K562 (cell line): ENCODE measurements at regions not wholly inside any gene's neighbourhood (a gene's known extent, or its start where the extent isn't known, plus 50 kb on each side); places are given as distances from the start of the nearest gene placed in this dataset.

Experiments used
- ADNP ChIP-seq: fragments of 200-800 bp; sonication (Bioruptor generic); IDR thresholded peaks from 2 replicates; pipeline ENCODE4 v1.6.1; 2016; ENCODE audit warnings: missing genetic modification characterization, missing compliant biosample characterization
- ARID2 ChIP-seq: fragments of 450-650 bp; IDR thresholded peaks from 2 replicates; pipeline ENCODE4 v1.6.1; 2017; ENCODE audit warnings: antibody characterized with exemption, mild to moderate bottlenecking
- BRD9 ChIP-seq: fragments of 450-650 bp; IDR thresholded peaks from 2 replicates; pipeline ENCODE4 v1.6.1; 2018; ENCODE audit warnings: low read depth; ENCODE audit not compliant: partially characterized antibody
- CCAR2 ChIP-seq: fragments of 200-400 bp; formaldehyde crosslinking; IDR thresholded peaks from 2 replicates; pipeline ENCODE4 v1.6.1; 2017; ENCODE audit warnings: mild to moderate bottlenecking, low read depth, low read length
- CTBP1 ChIP-seq: fragments of 450-650 bp; IDR thresholded peaks from 2 replicates; pipeline ENCODE4 v1.6.1; 2016; ENCODE audit warnings: borderline replicate concordance
- CUX1 ChIP-seq: fragments of 200-800 bp; sonication (Bioruptor generic); IDR thresholded peaks from 2 replicates; pipeline ENCODE4 v1.6.1; 2016; ENCODE audit warnings: missing genetic modification characterization, missing compliant biosample characterization
- FOXA1 ChIP-seq: fragments of 450-650 bp; IDR thresholded peaks from 2 replicates; pipeline ENCODE4 v1.6.1; 2016; ENCODE audit warnings: mild to moderate bottlenecking, borderline replicate concordance
- HMG20A ChIP-seq: fragments of 450-650 bp; formaldehyde crosslinking; conservative IDR thresholded peaks from 2 replicates; pipeline ENCODE4 v1.4.0; 2020; ENCODE audit warnings: mild to moderate bottlenecking, mixed read lengths
- IRF2 ChIP-seq: sonication (generic); formaldehyde crosslinking; IDR thresholded peaks from 2 replicates; pipeline ENCODE4 v1.8.1; 2022; ENCODE audit warnings: mild to moderate bottlenecking, missing genetic modification reagents
- LEF1 ChIP-seq: fragments of 450-650 bp; IDR thresholded peaks from 2 replicates; pipeline ENCODE4 v1.6.1; 2016; ENCODE audit warnings: mild to moderate bottlenecking
- MYNN ChIP-seq, 2 experiments: sonication (generic); formaldehyde crosslinking in 1 of 2; IDR thresholded peaks; 2 replicates each; pipeline versions ENCODE4 v1.5.0 to v1.6.1; 2016 to 2020; ENCODE audit warnings: antibody characterized with exemption in 1 of 2, missing genetic modification reagents in 1 of 2
- NR3C1 ChIP-seq: sonication (generic); formaldehyde crosslinking; IDR thresholded peaks from 2 replicates; pipeline ENCODE4 v1.8.1; 2022; ENCODE audit warnings: missing genetic modification reagents
- PHF21A ChIP-seq: fragments of 450-650 bp; IDR thresholded peaks from 2 replicates; pipeline ENCODE4 v1.6.1; 2017; ENCODE audit warnings: low read depth, borderline replicate concordance
- PKNOX1 ChIP-seq: fragments of 450-650 bp; IDR thresholded peaks from 2 replicates; pipeline ENCODE4 v1.6.1; 2016
- POLR2G ChIP-seq: fragments of 200-400 bp; formaldehyde crosslinking; IDR thresholded peaks from 2 replicates; pipeline ENCODE4 v1.6.1; 2017; ENCODE audit warnings: low read depth, mild to moderate bottlenecking, antibody characterized with exemption, low read length, moderate library complexity
- PURB ChIP-seq: sonication (generic); formaldehyde crosslinking; IDR thresholded peaks from 2 replicates; pipeline ENCODE4 v1.9.0; 2021; ENCODE audit warnings: low read depth, mild to moderate bottlenecking, missing genetic modification reagents
- RBM22 ChIP-seq: fragments of 200-400 bp; formaldehyde crosslinking; IDR thresholded peaks from 2 replicates; pipeline ENCODE4 v1.6.1; 2018; ENCODE audit warnings: low read length, low read depth; ENCODE audit not compliant: poor library complexity, severe bottlenecking
- SIN3A ChIP-seq, 2 experiments: fragments of 150-350 bp in 1 of 2; IDR thresholded peaks; 2 replicates each; pipeline ENCODE4 v1.6.1; 2011 to 2016; ENCODE audit warnings: borderline replicate concordance in 2 of 2, low read depth in 2 of 2, low read length in 2 of 2, mild to moderate bottlenecking in 2 of 2, moderate library complexity in 2 of 2; ENCODE audit not compliant: control insufficient read depth in 1 of 2
- SMAD1 ChIP-seq: fragments of 150-350 bp; IDR thresholded peaks from 2 replicates; pipeline ENCODE4 v1.6.1; 2014; ENCODE audit warnings: low read length, low read depth; ENCODE audit not compliant: partially characterized antibody
- SNIP1 ChIP-seq: fragments of 450-650 bp; IDR thresholded peaks from 2 replicates; pipeline ENCODE4 v1.7.1; 2017; ENCODE audit warnings: low read depth, mild to moderate bottlenecking
- SRSF1 ChIP-seq: fragments of 200-400 bp; formaldehyde crosslinking; IDR thresholded peaks from 2 replicates; pipeline ENCODE4 v1.6.1; 2017; ENCODE audit warnings: mild to moderate bottlenecking, low read depth, low read length, moderate library complexity
- ZNF184 ChIP-seq: sonication (generic); formaldehyde crosslinking; IDR thresholded peaks from 2 replicates; pipeline ENCODE4 v1.5.0; 2020; ENCODE audit warnings: missing genetic modification reagents
- ZNF347 ChIP-seq: fragments of 450-650 bp; formaldehyde crosslinking; IDR thresholded peaks from 2 replicates; pipeline ENCODE4 v1.4.0; 2020; ENCODE audit warnings: low read depth, mild to moderate bottlenecking, moderate library complexity
- ZNF507 ChIP-seq: conservative IDR thresholded peaks from 2 replicates; pipeline ENCODE4 v1.6.1; 2017; ENCODE audit warnings: missing genetic modification characterization, missing compliant biosample characterization
- ZNF707 ChIP-seq: fragments of 250-450 bp; sonication (Bioruptor Pico); conservative IDR thresholded peaks from 2 replicates; pipeline ENCODE4 v1.8.0; 2022; ENCODE audit warnings: inconsistent platforms, mild to moderate bottlenecking, moderate library complexity

DNA sequence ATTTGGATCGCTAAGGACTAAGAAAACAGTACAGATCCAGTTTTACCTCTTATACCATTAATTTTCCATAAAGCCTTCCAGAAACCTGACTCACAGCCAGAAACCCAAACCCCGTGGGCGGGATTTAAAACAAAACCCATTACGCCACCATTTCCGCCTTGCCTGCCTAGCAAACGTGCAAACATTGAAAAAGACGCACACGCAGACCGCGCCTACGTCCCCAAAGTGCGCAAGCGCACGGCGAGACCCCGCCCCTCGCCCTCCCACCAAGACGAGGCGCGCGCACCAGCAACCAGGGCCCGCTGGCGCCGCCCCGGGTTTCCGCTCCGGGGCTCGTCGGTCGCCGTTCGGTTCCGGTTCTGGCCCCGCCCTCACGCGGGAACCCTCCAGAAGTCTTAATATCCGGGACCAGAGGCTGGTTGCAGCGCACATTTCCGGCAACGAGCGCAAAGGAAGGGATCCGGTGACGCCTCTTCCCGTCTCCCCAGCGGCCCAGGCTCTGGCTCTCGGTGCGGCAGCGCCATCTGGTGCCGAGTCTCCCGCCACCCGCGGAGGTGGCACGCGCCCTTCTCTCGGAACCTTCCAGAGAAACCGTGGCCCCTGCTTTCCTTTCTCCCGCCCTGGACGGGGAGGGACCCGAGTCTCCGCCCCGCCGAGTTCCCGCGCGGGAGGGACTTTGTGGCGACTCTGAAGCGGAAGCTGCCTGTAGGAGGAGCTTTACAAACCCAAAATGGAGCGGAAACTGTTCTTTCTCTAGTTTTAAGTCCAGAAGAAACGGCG, 256.9 kb upstream of the STARD13 start (continued):
- TF ChIP-seq CUX1 (no peak), SIN3A (IDR thresholded peaks at IDR 0.05; ENCODE audit: borderline replicate concordance in 2 of 2, control insufficient read depth in 1 of 2, low read depth in 2 of 2, low read length in 2 of 2) (no peak), PKNOX1 (no peak), ARID2 (no peak), SRSF1 (no peak), FOXA1 (no peak), POLR2G (peak; percentile 84), ADNP (tag) (no peak), NR3C1 (CRISPR knock-in tag) (peak; percentile 76; the same call in 1 of the 2 replicates), ZNF184 (CRISPR knock-in tag) (no peak), ZNF347 (CRISPR knock-in tag) (no peak), SMAD1 (no peak), PHF21A (no peak), ZNF507 (tag) (no peak), IRF2 (CRISPR knock-in tag) (no peak), CCAR2 (no peak), RBM22 (no peak), SNIP1 (no peak), BRD9 (no peak), HMG20A (no peak), LEF1 (no peak), PURB (no peak), ZNF707 (no peak), CTBP1 (peak; percentile 65; the same call in 1 of the 2 replicates), MYNN (IDR thresholded peaks at IDR 0.05) (no peak), MYNN (CRISPR knock-in tag; IDR thresholded peaks at IDR 0.05) (no peak)
